Gastroesophageal sphincter (tissue), 3 donors: ENCODE measurements at regions not wholly inside any gene's neighbourhood (a gene's known extent, or its start where the extent isn't known, plus 50 kb on each side); places are given as distances from the start of the nearest gene placed in this dataset.

ENCODE experiments used
- EP300 ChIP-seq: sonication (generic); formaldehyde crosslinking; IDR thresholded peaks from one replicate; pipeline ENCODE4 v1.6.1; 2017; ENCODE audit warnings: antibody characterized with exemption, mild to moderate bottlenecking
- POLR2A ChIP-seq, 2 donors: fragments of 450-650 bp; IDR thresholded peaks; one replicate each; pipeline ENCODE4 v1.6.1; 2017; ENCODE audit warnings: antibody characterized with exemption in 2 of 2, mild to moderate bottlenecking in 2 of 2, moderate library complexity in 1 of 2
- POLR2AphosphoS5 ChIP-seq: sonication (generic); formaldehyde crosslinking; IDR thresholded peaks from one replicate; pipeline ENCODE4 v1.6.1; 2017; ENCODE audit warnings: antibody characterized with exemption
- TF ChIP-seq, protein P1 (sequence below), 4 experiments: fragments of 200-600 bp in 2 of 4; fragments of 450-650 bp in 2 of 4; sonication (generic) in 1 of 4; IDR thresholded peaks; one replicate each; pipeline ENCODE4 v1.5.1; 2017 to 2019; ENCODE audit warnings: antibody characterized with exemption in 4 of 4, mild to moderate bottlenecking in 2 of 4, moderate library complexity in 2 of 4

DNA sequence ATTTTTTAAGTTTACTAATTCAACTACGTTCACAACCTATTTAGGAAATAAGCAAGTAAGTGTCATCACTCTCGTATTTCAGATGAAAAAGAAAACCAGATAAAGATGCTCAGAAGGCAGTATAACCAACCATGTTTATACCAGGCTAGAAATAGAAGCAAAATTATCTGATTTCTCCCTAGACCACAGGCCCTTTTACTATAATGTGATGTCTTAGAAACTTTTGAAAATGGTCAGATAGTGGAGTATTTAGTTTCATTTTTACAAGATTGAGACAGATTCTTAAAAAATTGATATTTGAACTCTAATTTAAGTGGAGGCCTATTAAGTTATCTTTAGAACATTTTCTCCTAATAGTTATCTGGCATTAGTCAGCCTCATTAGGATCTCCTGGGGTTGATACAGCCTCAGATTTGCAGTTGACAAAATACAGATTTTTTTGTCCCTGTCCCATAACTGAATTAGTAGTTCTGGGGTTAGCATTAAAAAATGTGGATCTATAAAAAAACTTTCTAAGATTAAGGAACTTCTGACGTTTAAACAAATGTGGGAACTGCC lies 818.7 kb upstream of the PCDH9 start:
- TF ChIP-seq, protein P1, sequence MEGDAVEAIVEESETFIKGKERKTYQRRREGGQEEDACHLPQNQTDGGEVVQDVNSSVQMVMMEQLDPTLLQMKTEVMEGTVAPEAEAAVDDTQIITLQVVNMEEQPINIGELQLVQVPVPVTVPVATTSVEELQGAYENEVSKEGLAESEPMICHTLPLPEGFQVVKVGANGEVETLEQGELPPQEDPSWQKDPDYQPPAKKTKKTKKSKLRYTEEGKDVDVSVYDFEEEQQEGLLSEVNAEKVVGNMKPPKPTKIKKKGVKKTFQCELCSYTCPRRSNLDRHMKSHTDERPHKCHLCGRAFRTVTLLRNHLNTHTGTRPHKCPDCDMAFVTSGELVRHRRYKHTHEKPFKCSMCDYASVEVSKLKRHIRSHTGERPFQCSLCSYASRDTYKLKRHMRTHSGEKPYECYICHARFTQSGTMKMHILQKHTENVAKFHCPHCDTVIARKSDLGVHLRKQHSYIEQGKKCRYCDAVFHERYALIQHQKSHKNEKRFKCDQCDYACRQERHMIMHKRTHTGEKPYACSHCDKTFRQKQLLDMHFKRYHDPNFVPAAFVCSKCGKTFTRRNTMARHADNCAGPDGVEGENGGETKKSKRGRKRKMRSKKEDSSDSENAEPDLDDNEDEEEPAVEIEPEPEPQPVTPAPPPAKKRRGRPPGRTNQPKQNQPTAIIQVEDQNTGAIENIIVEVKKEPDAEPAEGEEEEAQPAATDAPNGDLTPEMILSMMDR (IDR thresholded peaks at IDR 0.05), result no peak
- TF ChIP-seq POLR2A (IDR thresholded peaks at IDR 0.05), result no peak
- TF ChIP-seq EP300, result no peak
- no peak for TF ChIP-seq POLR2AphosphoS5
